ENCODE measurements at regions not wholly inside any gene's neighbourhood (a gene's known extent, or its start where the extent isn't known, plus 50 kb on each side); places are given as distances from the start of the nearest gene placed in this dataset.

- Histone ChIP-seq H4K5ac (ENCODE audit: low read depth, low read length) (no peak overlapping the region), H3K9me3 (ENCODE audit: control insufficient read depth, insufficient read depth, low read length) (no peaks in the 10 kb centered on the region), H2BK120ac (ENCODE audit: low read depth, low read length) (no peak overlapping the region), H3K4me2 (ENCODE audit: low read depth, low read length) (no peak overlapping the region), H2BK20ac (ENCODE audit: low read depth, low read length) (no peak overlapping the region), H3K4me1 (ENCODE audit: control insufficient read depth, insufficient read depth, low read length) (peaks cover 6% of the 10 kb centered on the region; the same call in 1 of the 2 replicates), H3K56ac (ENCODE audit: extremely low read depth, insufficient read depth, low read length) (no peak overlapping the region), H3K4me3 (ENCODE audit: insufficient read depth, low read depth, low read length) (no peak overlapping the region), H3K36me3 (ENCODE audit: control insufficient read depth, insufficient read depth, low read length) (no peaks in the 10 kb centered on the region), H3K27ac (ENCODE audit: insufficient read depth, low read length) (no peak overlapping the region), H3K79me1 (ENCODE audit: low read depth in 1 of 2, low read length in 2 of 2) (no peaks in the 10 kb centered on the region), H2AK9ac (replicated peaks; ENCODE audit: low read depth, low read length, poor library complexity) (no peak overlapping the region), H2AFZ (replicated peaks; ENCODE audit: low read length, poor library complexity) (no peak overlapping the region), H3K27me3 (ENCODE audit: control insufficient read depth, insufficient read depth, low read length) (no peaks in the 10 kb centered on the region; the same call in 1 of the 2 replicates), H3K18ac (ENCODE audit: low read depth, low read length) (no peak overlapping the region), H3K9ac (ENCODE audit: low read depth, low read length) (no peak overlapping the region), H4K20me1 (ENCODE audit: insufficient read depth, low read length) (no peaks in the 10 kb centered on the region), H2AK5ac (ENCODE audit: low read depth, low read length) (no peak overlapping the region), H2BK5ac (ENCODE audit: low read depth, low read length, poor library complexity, severe bottlenecking) (no peak overlapping the region), H3K14ac (replicated peaks; ENCODE audit: low read depth, low read length) (no peak overlapping the region), H4K8ac (ENCODE audit: low read depth in 2 of 2, low read length in 2 of 2) (no peak overlapping the region), H3K4ac (ENCODE audit: low read depth, low read length) (no peak overlapping the region; the same call in 1 of the 2 replicates), H3K23ac (ENCODE audit: low read depth, low read length) (no peak overlapping the region), H4K91ac (ENCODE audit: insufficient read depth, low read depth, low read length) (no peak overlapping the region), H3K9me1 (ENCODE audit: insufficient read depth, low read length) (peaks cover 14% of the 10 kb centered on the region), H2BK15ac (ENCODE audit: low read depth, low read length) (no peak overlapping the region)
- dilution Hi-C loops (cut with HindIII; ENCODE audit: low sequenced_read_pairs, unreplicated experiment) (no loop called here), intact Hi-C loops (cut with micrococcal nuclease) (no loop called here), in situ Hi-C loops (cut with MboI; ENCODE audit: low sequenced_read_pairs) (no loop called here)
- DNase-seq: no peak
- no CpG with 5 or more reads among the region's 9 CpGs for WGBS, 2 experiments (ENCODE audit: extremely low coverage in 2 of 2, insufficient read length in 1 of 2)
- CTCF ChIA-PET: interaction anchor here (0.6 kb wide), 1 partner anchor 90 kb away, joined by 3 read pairs; no protein-coding TSS in a partner anchor
- BruUV-seq (replicated peaks): no TSS peak
- POLR2A ChIA-PET (ENCODE audit: unreplicated experiment): no interaction called here
- ATAC-seq (ENCODE audit: low read depth): no peak
- no peak for TF ChIP-seq RCOR1 (IDR thresholded peaks at IDR 0.05; ENCODE audit: insufficient replicate concordance, low read length)
- no peak for TF ChIP-seq POLR2A (IDR thresholded peaks at IDR 0.05; ENCODE audit: low read depth, low read length)
- no peak for TF ChIP-seq SMC3 (IDR thresholded peaks at IDR 0.05; ENCODE audit: low read depth, low read length)
Measured at GRCh38 chr20:51187261-51187660, 164.4 kb upstream of the KCNG1 start.

Data from IMR-90 (cell line).